GM19239 (cell line): ENCODE measurements at regions not wholly inside any gene's neighbourhood (a gene's known extent, or its start where the extent isn't known, plus 50 kb on each side); places are given as distances from the start of the nearest gene placed in this dataset.

Experiments used
- DNase-seq: peaks from one replicate; pipeline ENCODE4 v3.0.0; 2011; ENCODE audit warnings: low spot score; ENCODE audit not compliant: insufficient read length
- FAIRE-seq: peaks from 2 replicates; lab custom pipeline; 2011; peaks lifted over from hg19 to GRCh38; lab: Jason Lieb, UNC

DNA sequence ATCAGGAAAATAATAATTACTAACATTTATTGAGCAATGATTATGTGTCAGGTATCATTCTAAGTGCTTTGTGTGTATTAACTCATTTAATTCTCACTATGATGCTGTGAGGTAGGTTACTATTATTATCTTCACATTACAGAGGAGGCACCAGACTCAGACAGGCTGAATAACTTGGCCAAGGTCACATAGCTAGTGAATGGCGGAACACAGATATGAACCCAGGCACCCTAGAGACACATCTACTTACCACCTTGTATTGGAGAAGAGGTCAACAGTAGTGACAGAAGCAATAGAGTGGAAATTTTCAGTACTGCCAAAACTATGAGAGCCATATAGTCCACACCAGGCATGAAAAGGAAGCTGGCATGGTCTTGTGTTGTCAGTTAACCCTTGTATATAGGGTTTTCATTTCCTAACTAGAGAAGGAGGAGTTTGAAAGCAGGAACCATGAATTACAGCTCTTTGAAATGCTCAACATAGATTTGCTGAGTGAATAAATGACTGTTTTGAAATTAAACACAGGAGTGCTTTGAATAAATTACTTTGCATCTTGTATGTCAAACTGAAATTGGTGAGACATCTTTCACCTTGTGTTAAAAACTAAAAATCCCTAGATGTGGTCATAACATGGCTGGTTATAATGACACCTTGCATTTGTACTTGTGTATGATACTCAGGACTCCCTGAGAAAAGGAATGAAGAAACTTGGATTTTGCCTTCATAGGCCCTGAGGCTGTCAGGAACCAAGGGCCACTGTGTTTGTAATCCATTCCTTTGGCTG lies 71.8 kb downstream of the RTL9 start:
- peak; percentile 45 for FAIRE-seq
- DNase-seq = no peak

DNA sequence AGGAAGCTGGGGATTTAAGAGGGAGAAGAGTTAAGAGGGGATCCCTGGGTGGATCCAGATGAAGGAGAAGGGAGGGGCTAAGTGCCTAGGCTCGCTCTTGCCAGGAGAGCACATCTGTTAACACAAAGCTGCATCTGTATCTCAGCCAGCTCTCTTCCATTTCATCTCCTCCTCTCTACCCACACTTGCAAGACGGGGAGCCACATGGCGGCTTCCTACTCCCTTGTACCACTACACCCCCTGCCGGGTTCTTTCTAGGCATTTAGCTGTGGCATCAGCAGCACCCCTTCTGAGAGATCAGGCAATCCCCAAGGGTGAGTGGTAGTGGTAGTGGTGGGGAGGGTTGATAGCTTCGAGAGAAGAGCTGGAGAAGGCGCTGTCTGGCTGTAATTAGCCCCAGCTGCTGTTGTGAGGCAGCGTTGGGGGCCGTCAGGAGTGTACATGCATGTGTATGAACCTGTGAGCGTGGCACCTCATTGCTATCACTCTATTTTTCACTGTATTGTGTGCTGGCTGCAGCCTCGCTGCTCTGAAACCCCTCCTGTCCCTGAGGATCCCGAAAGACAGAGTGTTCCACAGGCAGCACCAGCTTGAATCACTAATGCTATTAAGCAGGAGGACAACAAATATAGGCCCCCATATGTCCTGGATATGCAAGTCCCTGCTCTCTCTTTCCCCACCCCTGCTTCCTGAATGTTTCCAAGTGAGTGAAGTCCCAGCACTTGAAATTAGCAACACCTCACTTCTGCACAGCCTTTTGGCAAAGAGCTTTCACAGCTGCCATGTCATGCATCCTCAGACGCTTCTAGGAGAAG lies 73.7 kb downstream of the RTL9 start:
- no peak for FAIRE-seq
- no peak for DNase-seq

DNA sequence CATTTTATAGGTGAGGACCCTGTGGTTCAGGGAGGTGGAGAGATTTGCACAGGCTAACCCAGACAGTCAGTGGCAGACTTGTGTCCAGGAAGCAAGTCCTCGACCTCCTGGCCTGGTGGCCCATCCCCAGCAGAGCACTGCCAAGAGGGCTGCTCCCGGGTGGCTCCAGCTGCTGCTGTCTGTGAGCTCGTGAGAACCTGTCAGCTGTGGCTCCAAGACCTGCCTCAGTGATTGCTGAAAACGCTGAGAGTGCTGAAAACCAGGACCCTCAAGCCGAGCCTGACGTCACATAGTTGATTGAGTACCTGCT lies 74.2 kb downstream of the RTL9 start:
- DNase-seq (no peak), FAIRE-seq (no peak)

DNA sequence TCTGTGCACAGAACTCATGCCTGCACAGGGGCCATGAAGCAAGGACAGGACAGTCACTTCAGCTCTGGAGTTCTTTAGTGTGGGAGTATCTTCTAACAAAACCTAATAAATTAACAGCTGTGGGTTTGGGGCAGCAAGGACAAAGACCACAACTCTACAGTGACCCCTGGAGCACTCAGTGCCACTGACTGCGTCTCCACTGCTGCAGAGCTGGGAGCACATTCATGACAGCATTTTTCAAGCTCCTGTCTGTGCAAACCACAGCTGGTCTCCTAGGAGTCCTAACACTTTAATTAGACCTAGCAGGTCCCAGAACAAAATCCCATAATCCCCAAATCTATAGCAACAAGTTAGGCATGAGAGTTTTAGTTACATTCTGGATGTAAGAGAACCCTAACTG lies 76.5 kb downstream of the RTL9 start:
- no peak for DNase-seq
- FAIRE-seq = peak; percentile 58

DNA sequence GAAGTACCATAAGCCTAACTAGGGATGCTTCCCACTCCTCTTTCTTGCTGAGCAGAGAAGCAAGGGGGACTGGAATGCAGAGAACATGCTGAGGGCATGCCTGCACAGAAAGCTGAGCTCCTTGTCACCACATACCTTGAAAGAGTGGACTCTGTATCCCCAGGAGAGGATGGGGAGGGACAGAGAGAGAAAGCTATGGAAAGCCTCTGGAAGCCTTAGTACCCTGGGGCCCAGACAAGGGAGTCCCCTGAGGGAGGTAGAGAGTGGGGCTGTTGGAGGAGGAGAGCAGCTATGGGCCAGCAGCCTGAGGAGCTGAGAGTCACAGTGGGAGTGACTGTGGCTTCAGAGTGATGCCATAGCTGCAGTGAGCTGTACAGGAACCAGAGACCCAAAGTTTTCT lies 77.9 kb downstream of the RTL9 start:
- FAIRE-seq (no peak), DNase-seq (no peak)

DNA sequence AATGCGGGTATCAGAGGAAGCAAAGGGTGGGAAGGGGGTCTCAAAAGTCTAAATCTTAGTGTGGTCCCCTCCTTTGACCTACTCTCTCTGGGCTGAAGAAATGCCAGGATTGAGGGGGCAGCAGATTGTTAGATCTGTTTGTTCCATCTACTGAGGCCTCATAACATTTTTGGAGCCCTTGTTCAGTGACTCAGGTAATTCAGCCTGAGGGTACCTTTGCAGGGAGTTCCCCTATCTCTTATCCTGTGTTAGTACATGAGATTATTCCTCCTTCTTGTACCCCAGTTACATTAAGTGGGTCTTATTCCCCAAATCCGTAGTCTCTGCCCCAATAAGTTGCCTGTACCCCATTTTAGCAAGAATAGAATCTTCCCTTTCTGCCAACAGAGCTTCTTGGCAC lies 79.0 kb downstream of the RTL9 start:
- no peak for FAIRE-seq
- no peak for DNase-seq

DNA sequence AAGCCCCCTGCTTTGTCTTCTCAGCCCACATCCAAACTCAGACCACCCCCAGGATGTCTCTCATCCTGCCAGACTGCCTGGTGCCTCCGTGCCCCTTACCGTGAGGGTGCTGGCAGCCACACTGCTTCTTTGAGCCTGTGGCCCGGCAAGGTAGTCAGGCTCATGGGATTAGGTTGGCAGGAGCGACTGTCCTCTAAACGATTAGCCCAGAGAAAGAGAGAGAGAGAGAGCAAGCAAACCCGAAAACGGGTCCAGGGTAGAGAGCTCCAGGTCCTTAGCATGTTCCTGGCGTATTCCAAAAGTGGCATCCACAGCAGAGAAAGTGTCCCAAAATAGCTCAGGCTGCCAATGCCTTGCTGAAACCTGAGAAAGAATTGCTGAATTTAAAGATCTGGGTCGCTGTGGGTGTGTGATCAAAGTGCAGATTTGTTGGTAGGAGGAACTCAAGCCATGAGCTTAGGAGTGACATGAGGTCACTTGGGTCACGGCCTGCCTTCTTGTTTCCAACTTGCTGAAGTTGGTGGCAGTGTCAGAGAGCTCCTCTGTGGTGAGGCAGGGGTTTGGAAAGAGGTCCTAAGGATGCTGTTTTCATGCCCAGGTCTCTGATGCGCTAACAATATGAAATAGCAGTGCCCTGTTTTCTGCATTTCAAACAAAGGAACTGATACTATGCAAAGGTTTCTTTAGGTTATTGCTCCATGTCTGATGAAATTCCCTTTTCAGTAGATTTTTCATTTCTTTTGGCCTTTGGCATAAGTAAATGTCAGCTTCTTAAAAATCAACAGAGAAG lies 81.6 kb downstream of the RTL9 start:
- FAIRE-seq (no peak), DNase-seq (no peak)

DNA sequence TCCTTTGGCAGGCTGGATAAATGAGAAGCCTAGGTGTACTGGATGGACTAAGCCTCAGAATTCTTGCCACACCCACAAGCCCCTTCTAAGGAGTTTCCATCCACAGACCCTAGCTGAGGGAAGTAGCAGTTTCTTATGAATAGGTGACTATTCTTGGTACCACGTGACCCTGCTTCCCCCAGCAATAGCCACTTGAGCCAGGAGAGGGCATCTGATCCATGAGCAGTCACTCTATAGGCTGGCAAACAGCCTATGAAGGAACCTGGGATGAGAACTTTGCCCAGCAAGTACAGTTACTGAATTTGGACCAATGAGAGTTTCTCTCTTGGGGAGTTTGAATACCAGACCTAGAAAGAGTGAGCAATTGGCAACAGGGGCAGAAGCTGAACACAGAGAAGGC lies 84.0 kb downstream of the RTL9 start:
- FAIRE-seq (peak; percentile 91), DNase-seq (no peak)

DNA sequence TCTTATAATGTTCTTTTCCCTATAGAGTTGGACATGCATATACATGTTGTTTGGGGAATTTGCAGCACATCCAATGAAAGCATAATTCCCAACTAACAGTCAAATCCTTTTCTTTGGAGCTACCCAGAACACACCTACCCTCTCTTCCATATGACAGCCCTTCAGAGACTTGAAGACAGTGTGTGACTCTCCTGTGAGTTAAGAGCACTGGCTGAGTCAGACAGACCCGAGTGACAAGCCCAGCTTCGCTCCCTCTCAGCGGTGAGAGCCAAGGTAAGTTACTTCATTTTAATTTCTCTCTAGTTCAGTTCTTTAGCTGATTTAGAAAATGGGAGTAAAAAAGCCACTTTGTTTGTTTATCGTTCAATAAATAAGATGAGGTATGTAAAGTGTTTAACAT lies 86.3 kb downstream of the RTL9 start:
- FAIRE-seq (no peak), DNase-seq (no peak)

DNA sequence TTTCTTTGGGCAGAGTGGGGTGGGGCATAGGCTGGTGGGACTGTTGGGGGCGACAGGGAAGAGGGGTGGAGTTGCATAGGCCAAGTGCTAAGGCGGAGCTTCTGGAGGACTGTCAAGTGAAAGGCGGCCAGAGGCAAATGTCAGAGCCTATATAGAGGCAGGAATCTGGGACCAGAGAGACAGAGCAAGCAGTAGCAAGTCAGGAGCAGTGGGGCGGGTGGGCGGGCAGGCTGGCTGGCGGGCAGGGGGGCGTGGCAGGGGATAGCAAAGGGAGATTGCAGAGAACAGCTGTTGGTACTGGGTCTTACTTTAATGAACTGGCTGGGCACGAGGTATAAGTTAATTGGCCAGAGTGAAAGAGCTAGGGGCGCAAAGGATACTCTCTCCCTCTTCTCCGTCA lies 89.8 kb downstream of the RTL9 start:
- FAIRE-seq (no peak), DNase-seq (no peak)

DNA sequence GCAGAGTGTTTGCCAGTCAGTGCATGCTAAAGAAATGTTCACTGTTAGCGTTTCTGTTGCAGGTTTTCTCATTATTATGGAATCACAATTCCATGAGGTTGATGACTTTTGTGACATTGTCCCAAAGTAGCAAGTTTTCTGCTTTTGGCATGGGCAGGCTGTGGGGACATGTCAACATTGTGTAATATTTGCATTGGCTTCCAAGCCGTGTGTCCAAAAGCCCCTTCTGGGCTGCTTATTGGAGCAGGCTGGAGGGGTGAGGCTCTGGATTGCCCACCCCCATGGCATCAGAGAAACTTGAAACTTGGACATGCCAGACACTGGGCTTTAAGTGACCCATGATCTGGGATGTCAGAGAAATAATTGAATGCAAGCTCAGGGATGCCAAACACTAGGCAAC lies 90.7 kb downstream of the RTL9 start:
- no peak for FAIRE-seq
- DNase-seq = no peak

DNA sequence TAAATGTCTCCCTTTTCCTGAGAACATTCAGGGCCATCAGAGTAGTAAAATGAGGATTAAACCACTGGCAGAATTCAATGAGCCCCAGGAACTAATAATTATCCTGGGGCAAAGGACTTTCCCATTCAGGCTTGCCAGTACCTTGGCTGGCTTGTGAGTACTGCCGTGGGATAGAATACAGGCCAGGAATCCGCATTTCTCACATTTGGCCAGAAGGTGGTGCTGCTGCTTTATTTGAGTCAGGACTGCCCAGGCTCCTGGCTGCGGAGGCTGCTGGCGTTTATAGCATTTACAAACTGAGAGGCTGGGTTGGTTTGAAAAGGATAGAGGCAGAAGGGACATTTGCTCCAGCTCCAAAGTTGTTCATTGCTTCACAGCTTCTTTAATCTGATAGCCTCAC lies 91.4 kb downstream of the RTL9 start:
- FAIRE-seq = peak; percentile 92
- peak; percentile 24 for DNase-seq

DNA sequence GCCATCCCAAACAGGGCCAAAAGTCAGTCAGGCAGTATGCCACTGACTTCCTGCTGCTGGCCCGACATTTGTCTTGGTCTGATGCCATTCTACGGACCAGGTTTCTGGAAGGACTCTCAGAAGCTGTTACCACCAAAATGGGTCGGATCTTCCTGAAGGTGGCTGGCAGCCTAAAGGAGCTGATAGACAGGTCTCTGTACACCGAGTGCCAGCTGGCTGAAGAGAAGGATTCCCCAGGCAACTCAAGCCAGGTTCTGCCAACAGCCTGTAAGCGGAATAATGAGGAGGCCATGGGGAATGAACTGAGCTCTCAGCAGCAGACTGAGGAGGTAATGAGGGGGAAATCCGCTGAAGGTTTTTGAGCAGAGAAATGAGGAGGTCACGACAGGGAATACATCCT lies 95.7 kb downstream of the RTL9 start:
- FAIRE-seq = no peak
- DNase-seq = no peak

DNA sequence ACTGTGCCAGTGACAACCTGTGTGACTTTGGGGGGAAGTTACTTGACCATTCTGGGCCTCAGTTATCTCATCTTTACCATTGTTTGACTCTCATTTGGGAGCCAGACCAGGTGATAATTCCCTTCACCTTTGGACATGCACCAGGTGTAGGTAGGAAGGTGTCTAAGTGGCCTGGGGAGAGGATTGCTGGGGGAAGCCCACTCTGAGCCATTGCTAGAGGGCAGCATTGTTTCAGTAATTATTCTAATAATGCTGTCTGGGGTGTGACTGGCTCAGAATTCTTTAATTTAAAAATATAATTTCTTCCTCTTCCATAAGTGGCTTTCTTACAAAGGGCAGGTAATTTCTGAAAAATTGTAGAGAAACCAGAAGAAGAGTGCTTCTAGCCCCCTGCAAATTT lies 104.3 kb downstream of the RTL9 start:
- FAIRE-seq = no peak
- DNase-seq = no peak

DNA sequence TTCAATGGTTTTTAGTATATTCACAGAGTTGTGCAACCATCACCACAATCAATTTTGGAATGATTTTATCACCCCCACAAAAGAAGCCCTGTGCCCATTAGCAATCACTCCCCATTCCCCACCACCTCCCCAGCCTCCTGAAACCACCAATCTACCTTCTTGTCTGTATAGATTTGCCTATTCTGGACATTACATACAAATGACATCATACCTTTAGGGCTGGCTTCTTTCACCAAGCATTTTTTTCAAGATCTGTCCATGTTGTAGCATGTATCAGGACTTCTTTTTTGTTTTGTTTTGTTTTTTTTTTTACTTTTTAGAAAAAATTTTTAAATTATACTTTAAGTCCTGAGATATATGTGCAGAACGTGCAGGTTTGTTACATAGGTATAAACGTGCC lies 108.1 kb downstream of the RTL9 start:
- no peak for DNase-seq
- FAIRE-seq = no peak

DNA sequence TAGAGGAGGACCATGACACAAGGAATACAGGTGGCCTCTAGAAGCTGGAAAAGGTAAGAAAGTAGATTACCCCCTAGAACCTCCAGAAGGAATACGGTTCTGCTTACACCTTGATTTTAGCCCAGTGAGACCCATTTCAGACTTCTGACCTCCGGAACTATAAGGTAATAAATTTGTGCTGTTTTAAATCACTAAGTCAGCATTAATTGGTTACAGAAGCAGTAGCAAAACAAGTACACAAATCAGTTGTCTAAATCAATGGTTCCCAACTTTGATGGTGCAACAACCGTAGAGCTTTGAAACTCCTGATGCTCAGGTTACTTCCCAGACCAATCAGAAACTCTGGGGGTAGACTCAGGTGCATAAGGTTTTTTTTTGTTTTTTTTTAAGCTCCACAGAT lies 113.6 kb downstream of the RTL9 start:
- DNase-seq (no peak), FAIRE-seq (no peak)

DNA sequence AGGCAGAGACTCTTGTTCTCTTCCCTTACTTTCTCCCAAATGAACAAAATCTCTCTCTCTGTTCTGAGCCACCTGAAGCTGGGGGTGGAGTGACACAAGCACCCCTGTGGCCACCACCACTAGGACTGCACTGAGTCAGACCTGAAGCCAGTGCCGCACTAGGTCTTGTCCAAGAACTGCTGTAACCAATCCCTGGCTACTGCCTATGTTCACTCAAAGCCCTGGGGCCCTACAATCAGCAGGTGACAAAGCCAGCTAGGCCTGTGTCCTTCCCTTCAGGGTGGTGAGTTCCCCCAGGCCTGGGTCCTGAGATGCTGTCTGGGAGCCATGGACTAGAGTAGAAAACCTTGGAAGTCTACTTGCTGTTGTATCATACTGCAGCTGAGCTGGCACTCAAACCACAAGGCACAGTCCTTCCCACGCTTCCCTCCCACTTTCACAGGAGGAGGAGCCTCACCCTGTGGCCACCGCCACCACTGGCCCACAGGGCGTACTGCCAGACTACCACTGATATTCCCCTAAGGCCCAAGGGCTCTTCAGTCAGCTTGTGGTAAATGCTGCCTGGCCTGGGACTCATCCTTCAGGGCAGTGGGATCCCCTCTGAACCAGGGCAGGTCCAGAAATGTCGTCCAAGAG lies 119.1 kb downstream of the RTL9 start:
- no peak for FAIRE-seq
- no peak for DNase-seq

DNA sequence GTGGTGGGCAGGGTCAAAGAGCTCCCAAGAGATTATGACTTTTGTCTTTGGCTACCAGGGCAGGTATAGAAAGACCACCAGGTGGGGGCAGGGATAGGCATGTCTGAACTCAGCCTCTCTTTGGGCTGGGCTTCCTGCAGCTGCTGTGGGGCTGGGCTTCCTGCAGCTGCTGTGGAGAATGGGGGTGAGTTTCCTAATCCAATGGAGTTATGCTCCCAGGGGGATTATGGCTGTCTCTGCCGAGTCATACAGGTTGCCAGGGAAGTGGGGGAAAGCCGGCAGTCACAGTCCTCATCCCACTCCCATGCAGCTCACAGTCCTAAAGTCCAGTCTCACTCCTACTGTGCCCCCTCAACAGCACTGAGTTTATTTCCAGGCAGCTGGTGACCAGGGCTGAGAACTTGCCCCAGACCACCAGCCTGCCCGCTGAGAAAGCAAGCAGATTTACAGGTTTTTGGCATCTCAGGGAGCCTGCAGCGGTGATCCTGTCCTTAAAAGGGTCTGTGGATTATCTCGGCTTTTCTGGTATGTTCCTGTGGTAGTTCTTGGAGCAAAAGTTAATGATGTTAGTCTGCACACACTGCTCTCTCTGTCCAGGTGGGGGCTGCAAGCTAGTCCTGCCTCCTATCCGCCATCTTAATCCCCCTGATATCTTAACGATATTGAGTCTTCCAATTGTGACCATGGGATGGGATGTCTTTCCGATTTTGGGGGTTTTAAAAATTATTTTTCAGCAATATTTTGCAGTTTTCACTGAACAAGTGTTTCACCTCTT lies 133.4 kb downstream of the RTL9 start:
- FAIRE-seq (no peak), DNase-seq (no peak)

DNA sequence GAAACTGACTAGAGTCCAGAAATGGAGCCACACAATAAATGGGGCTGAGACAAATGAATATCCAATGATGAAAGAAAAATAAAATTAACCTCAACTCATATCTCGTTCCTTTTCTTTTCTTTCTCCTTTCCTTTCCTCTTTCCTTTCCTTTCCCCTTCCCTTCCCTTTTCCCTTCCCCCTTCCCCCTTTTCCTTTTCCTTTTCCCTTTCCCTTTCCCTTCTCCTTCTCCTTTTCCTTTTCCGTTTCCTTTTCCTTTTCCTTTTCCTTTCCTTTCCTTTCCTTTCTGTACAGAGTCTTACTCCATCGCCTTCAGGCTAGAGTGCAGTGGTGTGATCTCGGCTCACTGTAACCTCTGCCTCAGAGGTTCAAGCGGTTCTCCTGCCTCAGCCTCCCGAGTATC lies 146.3 kb downstream of the RTL9 start:
- no peak for FAIRE-seq

More for the DNA sequence above, 146.3 kb downstream of the RTL9 start:
- DNase-seq = no peak
